Endothelial cell (in vitro differentiated cells): ENCODE measurements at regions not wholly inside any gene's neighbourhood (a gene's known extent, or its start where the extent isn't known, plus 50 kb on each side); places are given as distances from the start of the nearest gene placed in this dataset.

ENCODE experiments used
- DNase-seq: peaks from one replicate; pipeline ENCODE4 v3.0.0; 2021; ENCODE audit warnings: low spot score
- H3K27ac Mint-ChIP-seq: one replicate; pipeline ENCODE4 v1.8.0; 2021; ENCODE audit warnings: mixed read lengths, inconsistent platforms; ENCODE audit not compliant: unreplicated experiment
- H3K27me3 Mint-ChIP-seq: one replicate; pipeline ENCODE4 v1.8.0; 2021; ENCODE audit warnings: mild to moderate bottlenecking, moderate library complexity, mixed read lengths, inconsistent platforms; ENCODE audit not compliant: unreplicated experiment
- H3K36me3 Mint-ChIP-seq: one replicate; pipeline ENCODE4 v1.8.0; 2021; ENCODE audit warnings: mild to moderate bottlenecking, low read depth, mixed read lengths, inconsistent platforms; ENCODE audit not compliant: unreplicated experiment
- H3K4me1 Mint-ChIP-seq: one replicate; pipeline ENCODE4 v1.8.0; 2021; ENCODE audit warnings: mild to moderate bottlenecking, mixed read lengths, inconsistent platforms; ENCODE audit not compliant: unreplicated experiment
- H3K4me3 Mint-ChIP-seq: one replicate; pipeline ENCODE4 v1.8.0; 2021; ENCODE audit warnings: mild to moderate bottlenecking, mixed read lengths, inconsistent platforms; ENCODE audit not compliant: unreplicated experiment
- H3K9me3 Mint-ChIP-seq: one replicate; pipeline ENCODE4 v1.8.0; 2021; ENCODE audit warnings: mixed read lengths, inconsistent platforms; ENCODE audit not compliant: unreplicated experiment
- TF ChIP-seq, protein P1 (sequence below): fragments of 200-600 bp; sonication (generic); IDR thresholded peaks from one replicate; pipeline ENCODE4 v1.5.0; 2021; ENCODE audit warnings: antibody characterized with exemption; ENCODE audit not compliant: unreplicated experiment

DNA sequence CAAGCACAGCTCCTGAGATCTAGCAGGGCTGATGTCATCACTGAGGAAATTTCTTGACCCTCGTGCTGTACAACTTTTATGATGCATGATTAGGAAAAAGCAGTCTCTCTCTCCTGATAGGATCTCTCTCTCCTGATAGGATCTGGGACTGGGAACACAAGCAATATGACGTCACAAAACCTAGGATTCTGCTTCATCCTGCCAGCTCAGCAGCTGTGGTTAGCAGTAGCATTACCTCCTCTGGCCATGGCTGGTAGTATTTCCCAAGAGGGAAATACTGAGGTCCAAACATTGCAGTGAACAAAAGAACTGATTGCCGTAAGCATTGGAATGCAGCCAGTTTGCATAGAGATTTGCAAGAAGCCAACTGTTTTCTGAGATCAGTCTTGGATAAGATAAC, 521.2 kb upstream of the POU3F3 start:
- Mint-ChIP-seq H3K9me3 (no peaks in the 10 kb centered on the region), H3K27ac (no peak overlapping the region), H3K4me3 (no peak overlapping the region), H3K36me3 (no peaks in the 10 kb centered on the region), H3K27me3 (no peaks in the 10 kb centered on the region), H3K4me1 (no peaks in the 10 kb centered on the region)
- TF ChIP-seq, protein P1, sequence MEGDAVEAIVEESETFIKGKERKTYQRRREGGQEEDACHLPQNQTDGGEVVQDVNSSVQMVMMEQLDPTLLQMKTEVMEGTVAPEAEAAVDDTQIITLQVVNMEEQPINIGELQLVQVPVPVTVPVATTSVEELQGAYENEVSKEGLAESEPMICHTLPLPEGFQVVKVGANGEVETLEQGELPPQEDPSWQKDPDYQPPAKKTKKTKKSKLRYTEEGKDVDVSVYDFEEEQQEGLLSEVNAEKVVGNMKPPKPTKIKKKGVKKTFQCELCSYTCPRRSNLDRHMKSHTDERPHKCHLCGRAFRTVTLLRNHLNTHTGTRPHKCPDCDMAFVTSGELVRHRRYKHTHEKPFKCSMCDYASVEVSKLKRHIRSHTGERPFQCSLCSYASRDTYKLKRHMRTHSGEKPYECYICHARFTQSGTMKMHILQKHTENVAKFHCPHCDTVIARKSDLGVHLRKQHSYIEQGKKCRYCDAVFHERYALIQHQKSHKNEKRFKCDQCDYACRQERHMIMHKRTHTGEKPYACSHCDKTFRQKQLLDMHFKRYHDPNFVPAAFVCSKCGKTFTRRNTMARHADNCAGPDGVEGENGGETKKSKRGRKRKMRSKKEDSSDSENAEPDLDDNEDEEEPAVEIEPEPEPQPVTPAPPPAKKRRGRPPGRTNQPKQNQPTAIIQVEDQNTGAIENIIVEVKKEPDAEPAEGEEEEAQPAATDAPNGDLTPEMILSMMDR, result no peak
- no peak for DNase-seq

GRCh38 chr2:104337869-104338268, 516.0 kb upstream of the POU3F3 start:
- H3K9me3 Mint-ChIP-seq, result no peaks in the 10 kb centered on the region
- TF ChIP-seq, protein P1, result no peak
- H3K4me3 Mint-ChIP-seq, result no peak overlapping the region
- H3K27ac Mint-ChIP-seq, result no peak overlapping the region
- H3K4me1 Mint-ChIP-seq, result no peaks in the 10 kb centered on the region
- H3K36me3 Mint-ChIP-seq, result no peaks in the 10 kb centered on the region
- no peak for DNase-seq
- no peaks in the 10 kb centered on the region for H3K27me3 Mint-ChIP-seq

DNA sequence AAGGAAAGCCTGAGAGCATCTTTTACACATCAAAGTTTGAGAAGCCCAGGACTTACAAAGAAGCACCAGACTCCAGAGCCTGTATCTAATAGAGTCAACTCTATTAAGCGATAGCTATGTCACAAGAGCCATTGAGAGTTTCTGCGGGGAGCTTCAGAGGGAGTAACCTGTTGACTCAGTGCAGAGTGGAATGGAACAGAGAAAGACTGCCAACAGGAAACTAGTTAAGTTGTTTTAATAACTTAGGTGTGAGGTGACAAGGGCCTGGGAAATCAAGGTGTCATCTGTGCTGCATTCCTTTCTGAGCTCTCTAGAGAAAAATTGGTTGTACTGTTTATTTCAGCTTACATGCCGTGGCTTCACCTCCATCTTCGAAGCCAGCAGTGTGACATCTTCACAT, 513.8 kb upstream of the POU3F3 start:
- Mint-ChIP-seq H3K4me3 (no peak overlapping the region), H3K4me1 (no peaks in the 10 kb centered on the region), H3K9me3 (no peaks in the 10 kb centered on the region), H3K27ac (no peak overlapping the region), H3K27me3 (no peaks in the 10 kb centered on the region), H3K36me3 (no peaks in the 10 kb centered on the region)
- DNase-seq, result no peak
- TF ChIP-seq, protein P1, result no peak

GRCh38 chr2:104340879-104341828, 512.8 kb upstream of the POU3F3 start:
- no peak for DNase-seq
- no peaks in the 10 kb centered on the region for H3K27me3 Mint-ChIP-seq
- H3K36me3 Mint-ChIP-seq, result no peaks in the 10 kb centered on the region
- H3K9me3 Mint-ChIP-seq, result no peaks in the 10 kb centered on the region
- H3K27ac Mint-ChIP-seq, result no peak overlapping the region
- TF ChIP-seq, protein P1, result no peak
- no peaks in the 10 kb centered on the region for H3K4me1 Mint-ChIP-seq
- no peak overlapping the region for H3K4me3 Mint-ChIP-seq

GRCh38 chr2:104344306-104344705, 509.6 kb upstream of the POU3F3 start:
- no peaks in the 10 kb centered on the region for H3K4me1 Mint-ChIP-seq
- H3K9me3 Mint-ChIP-seq, result no peaks in the 10 kb centered on the region
- H3K4me3 Mint-ChIP-seq, result no peak overlapping the region
- H3K27me3 Mint-ChIP-seq, result no peaks in the 10 kb centered on the region
- no peak overlapping the region for H3K27ac Mint-ChIP-seq
- no peaks in the 10 kb centered on the region for H3K36me3 Mint-ChIP-seq
- TF ChIP-seq, protein P1, result no peak
- no peak for DNase-seq
